Transverse colon (tissue), 4 donors: ENCODE measurements at regions not wholly inside any gene's neighbourhood (a gene's known extent, or its start where the extent isn't known, plus 50 kb on each side); places are given as distances from the start of the nearest gene placed in this dataset.

Source experiments
- DNase-seq: peaks from one replicate; pipeline ENCODE4 v3.0.0-alpha.2; 2019
- H3K27ac ChIP-seq, 4 donors: fragments of 200-600 bp; sonication (generic); 2 replicates each; pipeline ENCODE4 v1.5.1; 2016 to 2018; ENCODE audit warnings: inconsistent platforms in 4 of 4
- H3K27me3 ChIP-seq: fragments of 200-600 bp; sonication (generic); 2 replicates; pipeline ENCODE4 v1.5.1; 2017; ENCODE audit warnings: inconsistent platforms
- H3K36me3 ChIP-seq, 4 donors: fragments of 200-600 bp; sonication (generic); 2 replicates each; pipeline ENCODE4 v1.5.1; 2017 to 2019; ENCODE audit warnings: inconsistent platforms in 4 of 4
- H3K4me1 ChIP-seq, 4 donors: fragments of 200-600 bp; sonication (generic); 2 replicates each; pipeline ENCODE4 v1.5.1; 2017 to 2020; ENCODE audit warnings: inconsistent platforms in 4 of 4
- H3K4me3 ChIP-seq, 4 donors: fragments of 200-600 bp; sonication (generic); 1 replicate in 1 of 4; 2 replicates in 3 of 4; pipeline versions ENCODE4 v1.5.1 to v1.6.1; 2017 to 2019; ENCODE audit warnings: inconsistent platforms in 4 of 4
- H3K9me3 ChIP-seq, 2 donors: fragments of 200-600 bp; sonication (generic); 2 replicates each; pipeline ENCODE4 v1.5.1; 2017 to 2019; ENCODE audit warnings: inconsistent platforms in 2 of 2
- EP300 ChIP-seq: sonication (generic); formaldehyde crosslinking; IDR thresholded peaks from one replicate; pipeline ENCODE4 v1.6.1; 2017; ENCODE audit warnings: antibody characterized with exemption, low read depth
- POLR2A ChIP-seq: fragments of 450-650 bp; IDR thresholded peaks from one replicate; pipeline ENCODE4 v1.6.1; 2016; ENCODE audit warnings: antibody characterized with exemption, mild to moderate bottlenecking, moderate library complexity
- POLR2AphosphoS5 ChIP-seq, 3 donors: sonication (generic); formaldehyde crosslinking; IDR thresholded peaks; one replicate each; pipeline ENCODE4 v1.6.1; 2016; ENCODE audit warnings: antibody characterized with exemption in 3 of 3
- WGBS, 2 donors: methylation state at CpG; one replicate each; pipeline ENCODE4 v1.1.5; 2018; ENCODE audit warnings: low coverage in 1 of 2; 5-methylcytosine and 5-hydroxymethylcytosine counted together
- in situ Hi-C, 4 donors: fragments of 200-750 bp; cut with MboI; loops; one replicate each; pipeline versions ENCODE4 v1.15.0 to v1.15.1; 2017; ENCODE audit warnings: low sequenced_read_pairs in 3 of 4, low pct_ligation_motif_present in 1 of 4, low pct_unique_long_range_greater_than_20kb in 1 of 4
- intact Hi-C: fragments of 100-400 bp; cut with DNase I; formaldehyde crosslinking; loops from one replicate; pipeline ENCODE4 v1.15.1; 2023; ENCODE audit warnings: low total_unique reads
- TF ChIP-seq, protein P1 (sequence below), 5 experiments: fragments of 200-600 bp in 3 of 5; fragments of 450-650 bp in 2 of 5; sonication (generic) in 3 of 5; IDR thresholded peaks; 1 replicate in 2 of 5; 2 replicates in 3 of 5; pipeline ENCODE4 v1.5.1; 2016 to 2017; ENCODE audit warnings: antibody characterized with exemption in 5 of 5, inconsistent platforms in 3 of 5, mild to moderate bottlenecking in 2 of 5, moderate library complexity in 1 of 5

DNA sequence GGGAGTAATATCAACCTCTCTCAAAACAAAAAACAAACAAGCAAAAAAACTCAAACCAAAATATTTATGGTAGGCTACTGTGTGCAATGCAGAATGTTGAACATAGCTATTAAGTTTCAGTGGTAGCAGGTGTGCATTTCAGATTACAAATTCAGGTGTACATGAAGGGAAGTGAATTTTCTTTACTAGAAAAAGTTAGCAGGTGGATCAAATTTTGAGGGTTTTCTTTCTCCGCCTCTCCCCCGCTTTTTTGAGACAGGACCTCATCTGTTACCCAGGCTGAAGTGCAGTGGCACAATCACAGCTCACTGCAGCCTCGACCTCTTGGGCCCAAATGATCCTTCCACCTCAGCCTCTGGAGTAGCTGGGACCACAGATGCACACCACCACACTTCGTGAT is 109.7 kb upstream of the GOLIM4 start:
- TF ChIP-seq, protein P1, sequence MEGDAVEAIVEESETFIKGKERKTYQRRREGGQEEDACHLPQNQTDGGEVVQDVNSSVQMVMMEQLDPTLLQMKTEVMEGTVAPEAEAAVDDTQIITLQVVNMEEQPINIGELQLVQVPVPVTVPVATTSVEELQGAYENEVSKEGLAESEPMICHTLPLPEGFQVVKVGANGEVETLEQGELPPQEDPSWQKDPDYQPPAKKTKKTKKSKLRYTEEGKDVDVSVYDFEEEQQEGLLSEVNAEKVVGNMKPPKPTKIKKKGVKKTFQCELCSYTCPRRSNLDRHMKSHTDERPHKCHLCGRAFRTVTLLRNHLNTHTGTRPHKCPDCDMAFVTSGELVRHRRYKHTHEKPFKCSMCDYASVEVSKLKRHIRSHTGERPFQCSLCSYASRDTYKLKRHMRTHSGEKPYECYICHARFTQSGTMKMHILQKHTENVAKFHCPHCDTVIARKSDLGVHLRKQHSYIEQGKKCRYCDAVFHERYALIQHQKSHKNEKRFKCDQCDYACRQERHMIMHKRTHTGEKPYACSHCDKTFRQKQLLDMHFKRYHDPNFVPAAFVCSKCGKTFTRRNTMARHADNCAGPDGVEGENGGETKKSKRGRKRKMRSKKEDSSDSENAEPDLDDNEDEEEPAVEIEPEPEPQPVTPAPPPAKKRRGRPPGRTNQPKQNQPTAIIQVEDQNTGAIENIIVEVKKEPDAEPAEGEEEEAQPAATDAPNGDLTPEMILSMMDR (IDR thresholded peaks at IDR 0.05): no peak
- no peak for TF ChIP-seq POLR2A
- TF ChIP-seq EP300: no peak
- TF ChIP-seq POLR2AphosphoS5 (IDR thresholded peaks at IDR 0.05): no peak
- 74 to 90% methylated on average over 2 to 4 of the region's 4 CpGs for WGBS, 2 donors
- intact Hi-C loops (loop anchor here (10.0 kb wide), 1 partner anchor 639 kb away; no protein-coding TSS in a partner anchor), in situ Hi-C loops (loop anchor here in 2 of 4 donors (25.0 kb wide), 1 partner anchor 257 kb away; no protein-coding TSS in a partner anchor)
- Histone ChIP-seq H3K27ac (no peak overlapping the region), H3K36me3 (no peaks in the 10 kb centered on the region), H3K4me3 (no peak overlapping the region), H3K27me3 (no peaks in the 10 kb centered on the region), H3K9me3 (no peaks in the 10 kb centered on the region), H3K4me1 (no peaks in the 10 kb centered on the region)
- DNase-seq: no peak

DNA sequence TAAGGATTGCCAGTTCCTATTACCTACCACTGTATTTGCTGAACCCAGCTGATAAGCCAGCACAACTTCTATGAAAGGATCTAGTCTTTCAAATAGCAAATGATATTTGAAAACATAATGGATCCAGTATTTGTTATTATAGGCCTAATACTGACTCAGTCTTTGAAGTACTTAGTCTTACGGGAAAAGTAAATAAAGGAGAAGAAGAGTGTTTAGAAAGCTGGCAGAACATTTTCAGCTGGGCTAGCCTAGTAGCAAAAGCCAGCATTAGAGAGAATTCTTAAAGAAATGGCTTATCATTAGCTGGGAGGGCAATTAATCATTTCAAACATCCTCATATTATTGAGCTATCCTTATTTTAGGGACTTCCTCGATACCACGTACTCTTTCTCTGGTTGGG is 101.4 kb upstream of the GOLIM4 start:
- Histone ChIP-seq H3K27ac (no peak overlapping the region), H3K36me3 (no peaks in the 10 kb centered on the region), H3K4me3 (no peak overlapping the region), H3K4me1 (peaks cover 0 to 5% (median 2%) of the 10 kb centered on the region in 4 donors), H3K9me3 (no peaks in the 10 kb centered on the region), H3K27me3 (no peaks in the 10 kb centered on the region)
- TF ChIP-seq POLR2A: no peak
- no peak for DNase-seq
- in situ Hi-C loops (no loop called here), intact Hi-C loops (no loop called here)
- WGBS, 2 donors: 63 to 80% methylated on average over 3 of the region's 3 CpGs

DNA sequence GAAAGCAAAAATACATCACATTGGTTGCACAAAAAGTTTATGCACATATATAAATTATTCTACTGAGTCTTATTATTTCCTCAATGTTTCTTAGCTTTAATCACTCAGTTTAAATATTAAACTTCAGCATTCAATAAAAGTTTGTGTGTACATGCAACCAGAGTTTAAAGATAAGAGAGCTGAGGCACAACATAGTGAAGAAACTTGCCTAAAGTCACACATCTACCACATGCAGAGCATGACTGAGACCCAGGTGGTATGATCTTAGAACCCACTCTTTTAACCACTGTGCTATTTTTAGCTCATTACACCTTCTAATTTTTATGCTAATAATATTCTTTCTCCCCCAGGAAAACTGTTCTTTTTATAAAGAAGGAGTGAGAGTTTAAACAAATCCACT is 96.1 kb upstream of the GOLIM4 start:
- in situ Hi-C loops (no loop called here), intact Hi-C loops (no loop called here)
- Histone ChIP-seq H3K27ac (no peak overlapping the region), H3K27me3 (no peaks in the 10 kb centered on the region), H3K4me3 (no peak overlapping the region), H3K9me3 (no peaks in the 10 kb centered on the region), H3K4me1 (peaks cover 0 to 14% (median 3%) of the 10 kb centered on the region in 4 donors), H3K36me3 (no peaks in the 10 kb centered on the region)
- DNase-seq: no peak
- TF ChIP-seq POLR2A (no peak), POLR2AphosphoS5 (IDR thresholded peaks at IDR 0.05) (no peak), EP300 (no peak)
- TF ChIP-seq, protein P1 (IDR thresholded peaks at IDR 0.05): no peak

DNA sequence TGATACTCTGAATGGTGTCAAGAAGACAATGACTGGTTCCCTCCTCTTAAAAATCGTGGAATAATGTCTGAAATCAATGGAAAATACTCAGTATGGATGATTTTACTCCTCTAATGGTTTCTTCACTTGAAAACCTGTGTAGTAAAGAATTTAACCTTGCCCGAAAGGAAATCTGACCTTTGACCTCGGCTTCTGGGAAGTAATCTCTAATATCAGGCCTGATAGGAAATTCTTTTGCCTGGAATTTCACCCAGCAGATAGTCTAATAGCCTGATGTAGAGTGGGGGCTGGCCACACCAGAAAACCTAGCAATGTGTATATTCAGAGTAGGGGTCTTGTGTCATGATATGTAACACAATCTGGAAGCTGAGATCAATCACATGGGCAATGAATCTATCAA is 91.5 kb upstream of the GOLIM4 start:
- in situ Hi-C loops: no loop called here
- Histone ChIP-seq H3K27me3 (no peaks in the 10 kb centered on the region), H3K4me3 (no peak overlapping the region), H3K27ac (no peak overlapping the region), H3K9me3 (no peaks in the 10 kb centered on the region), H3K4me1 (peaks cover 0 to 10% (median 1%) of the 10 kb centered on the region in 4 donors), H3K36me3 (no peaks in the 10 kb centered on the region)
- TF ChIP-seq EP300: no peak
- TF ChIP-seq, protein P1 (IDR thresholded peaks at IDR 0.05): no peak
- no peak for TF ChIP-seq POLR2A
- TF ChIP-seq POLR2AphosphoS5 (IDR thresholded peaks at IDR 0.05): no peak
- DNase-seq: no peak
- intact Hi-C loops: no loop called here
- 54 to 60% methylated on average over 3 of the region's 3 CpGs for WGBS, 2 donors

DNA sequence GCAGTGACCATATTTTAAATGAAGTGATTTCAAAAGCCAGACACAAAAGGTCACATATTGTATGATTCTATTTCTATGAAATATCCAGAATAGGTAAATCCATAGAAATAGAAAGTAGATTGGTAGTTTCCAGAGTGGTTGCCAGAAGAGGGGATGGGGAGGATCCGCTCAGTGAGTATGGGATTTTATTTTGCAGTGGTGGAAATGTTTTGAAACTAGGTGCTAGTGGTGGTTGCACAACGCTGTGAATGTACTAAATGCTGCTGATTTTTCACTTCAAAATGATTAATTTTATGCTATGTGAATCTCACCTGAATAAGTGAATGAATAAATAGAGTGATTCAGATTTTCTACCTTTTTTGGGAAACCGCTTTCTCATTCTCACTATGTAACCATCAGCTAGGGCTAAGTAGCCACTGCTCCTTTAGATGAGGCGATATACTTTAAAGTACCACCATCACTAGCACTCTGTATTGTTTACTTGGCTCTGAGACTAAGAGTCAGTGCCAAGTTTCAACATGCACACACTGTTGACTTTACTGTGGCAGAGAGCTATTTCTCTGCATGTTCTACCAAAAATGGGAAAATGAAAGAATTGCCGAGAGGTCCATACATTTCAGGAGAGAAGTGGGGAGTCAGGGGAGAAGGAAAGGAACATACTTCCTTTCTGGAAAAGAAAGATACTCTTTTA is 90.7 kb upstream of the GOLIM4 start:
- Histone ChIP-seq H3K4me3 (no peak overlapping the region), H3K36me3 (no peaks in the 10 kb centered on the region), H3K9me3 (no peaks in the 10 kb centered on the region), H3K4me1 (peaks cover 0 to 2% (median 0%) of the 10 kb centered on the region in 4 donors), H3K27ac (no peak overlapping the region), H3K27me3 (no peaks in the 10 kb centered on the region)
- TF ChIP-seq, protein P1 (IDR thresholded peaks at IDR 0.05): no peak
- in situ Hi-C loops (no loop called here), intact Hi-C loops (no loop called here)
- WGBS, 2 donors: 53 to 67% methylated on average over 5 of the region's 5 CpGs
- no peak for DNase-seq
